IMR-90 (cell line): ENCODE measurements at regions not wholly inside any gene's neighbourhood (a gene's known extent, or its start where the extent isn't known, plus 50 kb on each side); places are given as distances from the start of the nearest gene placed in this dataset.
A peak's percentile ranks its signal among the peaks of the same experiment; 100 is the strongest.

Experiments used
- BHLHE40 ChIP-seq: fragments of 150-350 bp; IDR thresholded peaks from 2 replicates; pipeline ENCODE4 v1.6.1; 2016; ENCODE audit warnings: mild to moderate bottlenecking, low read depth, low read length
- CEBPB ChIP-seq: IDR thresholded peaks from 2 replicates; pipeline ENCODE4 v1.6.1; 2012; ENCODE audit warnings: low read depth, low read length, improper control_type of control experiment
- FOS ChIP-seq: fragments of 150-350 bp; IDR thresholded peaks from 2 replicates; pipeline ENCODE4 v1.6.1; 2016; ENCODE audit warnings: low read depth, low read length
- NFE2L2 ChIP-seq: fragments of 150-350 bp; IDR thresholded peaks from 2 replicates; pipeline ENCODE4 v1.6.1; 2016; ENCODE audit warnings: low read depth, mild to moderate bottlenecking, low read length
- POLR2A ChIP-seq: IDR thresholded peaks from 2 replicates; pipeline ENCODE4 v1.6.1; 2012; ENCODE audit warnings: mild to moderate bottlenecking, low read depth, low read length
- RAD21 ChIP-seq: IDR thresholded peaks from 2 replicates; pipeline ENCODE4 v1.6.1; 2012; ENCODE audit warnings: low read length, improper control_type of control experiment
- RCOR1 ChIP-seq: IDR thresholded peaks from 2 replicates; pipeline ENCODE4 v1.6.1; 2012; ENCODE audit warnings: mild to moderate bottlenecking, low read length, improper control_type of control experiment; ENCODE audit not compliant: insufficient replicate concordance
- RFX5 ChIP-seq: IDR thresholded peaks from 2 replicates; pipeline ENCODE4 v1.8.0; 2012; ENCODE audit warnings: low read depth, mild to moderate bottlenecking, low read length, moderate library complexity
- SMC3 ChIP-seq: fragments of 150-350 bp; IDR thresholded peaks from 2 replicates; pipeline ENCODE4 v1.6.1; 2016; ENCODE audit warnings: low read depth, mild to moderate bottlenecking, antibody characterized with exemption, low read length, moderate library complexity
- TF ChIP-seq, protein P1 (sequence below): conservative IDR thresholded peaks from 2 replicates; pipeline ENCODE4 v1.5.1; 2012; ENCODE audit warnings: mild to moderate bottlenecking, low read depth, low read length, improper control_type of control experiment
- TF ChIP-seq, protein P2 (sequence below): fragments of 150-350 bp; IDR thresholded peaks from 2 replicates; pipeline ENCODE4 v1.6.1; 2017; ENCODE audit warnings: mild to moderate bottlenecking, antibody characterized with exemption, low read length, low read depth
- TF ChIP-seq, protein P3 (sequence below): fragments of 150-350 bp; IDR thresholded peaks from 2 replicates; pipeline ENCODE4 v1.6.1; 2016; ENCODE audit warnings: low read depth, mild to moderate bottlenecking, low read length, moderate library complexity, borderline replicate concordance

DNA sequence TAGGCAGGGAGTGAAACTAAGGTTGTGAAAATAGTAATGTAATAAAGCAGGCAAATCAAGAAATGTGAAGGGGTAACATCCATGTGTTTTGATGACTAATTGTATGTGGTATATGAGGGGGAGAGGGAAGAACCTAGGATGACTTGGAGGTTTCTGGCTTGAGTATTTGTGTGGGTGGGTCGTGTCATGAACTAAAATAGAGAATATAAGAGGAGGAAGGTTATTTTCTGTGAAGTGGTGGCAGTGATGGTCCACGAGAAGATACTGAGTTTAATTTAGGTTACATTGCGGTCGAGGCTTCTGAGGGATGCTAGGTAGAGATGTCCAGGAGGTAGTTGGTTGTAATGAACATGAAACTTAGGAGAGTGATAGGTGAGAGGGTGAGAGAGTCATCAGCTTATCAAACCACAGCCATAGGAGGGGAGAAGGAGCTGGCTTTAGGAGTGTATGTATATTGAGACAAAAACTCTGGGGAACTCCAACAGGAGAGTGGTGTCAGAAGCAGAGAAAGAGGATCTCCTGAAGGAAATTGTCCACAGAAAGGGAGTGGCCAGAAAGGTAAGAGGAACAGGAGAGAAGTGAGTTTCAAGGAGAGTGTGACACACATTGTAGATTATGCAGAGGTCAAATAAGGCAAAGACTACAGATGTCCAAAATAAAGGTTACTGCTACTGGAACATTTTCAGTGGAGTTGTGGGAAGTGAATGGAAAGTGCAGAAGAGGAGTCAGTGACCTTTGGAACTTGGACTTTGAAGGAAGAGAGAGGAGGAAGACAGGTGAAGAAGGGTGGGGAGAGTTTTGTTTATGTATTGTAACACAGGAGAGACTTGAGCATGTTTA is 89.0 kb upstream of the MACF1 start:
- TF ChIP-seq, protein P1, sequence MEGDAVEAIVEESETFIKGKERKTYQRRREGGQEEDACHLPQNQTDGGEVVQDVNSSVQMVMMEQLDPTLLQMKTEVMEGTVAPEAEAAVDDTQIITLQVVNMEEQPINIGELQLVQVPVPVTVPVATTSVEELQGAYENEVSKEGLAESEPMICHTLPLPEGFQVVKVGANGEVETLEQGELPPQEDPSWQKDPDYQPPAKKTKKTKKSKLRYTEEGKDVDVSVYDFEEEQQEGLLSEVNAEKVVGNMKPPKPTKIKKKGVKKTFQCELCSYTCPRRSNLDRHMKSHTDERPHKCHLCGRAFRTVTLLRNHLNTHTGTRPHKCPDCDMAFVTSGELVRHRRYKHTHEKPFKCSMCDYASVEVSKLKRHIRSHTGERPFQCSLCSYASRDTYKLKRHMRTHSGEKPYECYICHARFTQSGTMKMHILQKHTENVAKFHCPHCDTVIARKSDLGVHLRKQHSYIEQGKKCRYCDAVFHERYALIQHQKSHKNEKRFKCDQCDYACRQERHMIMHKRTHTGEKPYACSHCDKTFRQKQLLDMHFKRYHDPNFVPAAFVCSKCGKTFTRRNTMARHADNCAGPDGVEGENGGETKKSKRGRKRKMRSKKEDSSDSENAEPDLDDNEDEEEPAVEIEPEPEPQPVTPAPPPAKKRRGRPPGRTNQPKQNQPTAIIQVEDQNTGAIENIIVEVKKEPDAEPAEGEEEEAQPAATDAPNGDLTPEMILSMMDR: no peak
- TF ChIP-seq POLR2A: peak; percentile 22; the same call in 1 of the 2 replicates
- TF ChIP-seq, protein P2, sequence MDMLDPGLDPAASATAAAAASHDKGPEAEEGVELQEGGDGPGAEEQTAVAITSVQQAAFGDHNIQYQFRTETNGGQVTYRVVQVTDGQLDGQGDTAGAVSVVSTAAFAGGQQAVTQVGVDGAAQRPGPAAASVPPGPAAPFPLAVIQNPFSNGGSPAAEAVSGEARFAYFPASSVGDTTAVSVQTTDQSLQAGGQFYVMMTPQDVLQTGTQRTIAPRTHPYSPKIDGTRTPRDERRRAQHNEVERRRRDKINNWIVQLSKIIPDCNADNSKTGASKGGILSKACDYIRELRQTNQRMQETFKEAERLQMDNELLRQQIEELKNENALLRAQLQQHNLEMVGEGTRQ: no peak
- peak; percentile 71 for TF ChIP-seq NFE2L2
- TF ChIP-seq RCOR1: no peak
- TF ChIP-seq FOS: peak; percentile 58
- TF ChIP-seq RFX5: no peak
- TF ChIP-seq RAD21: no peak
- TF ChIP-seq, protein P3, sequence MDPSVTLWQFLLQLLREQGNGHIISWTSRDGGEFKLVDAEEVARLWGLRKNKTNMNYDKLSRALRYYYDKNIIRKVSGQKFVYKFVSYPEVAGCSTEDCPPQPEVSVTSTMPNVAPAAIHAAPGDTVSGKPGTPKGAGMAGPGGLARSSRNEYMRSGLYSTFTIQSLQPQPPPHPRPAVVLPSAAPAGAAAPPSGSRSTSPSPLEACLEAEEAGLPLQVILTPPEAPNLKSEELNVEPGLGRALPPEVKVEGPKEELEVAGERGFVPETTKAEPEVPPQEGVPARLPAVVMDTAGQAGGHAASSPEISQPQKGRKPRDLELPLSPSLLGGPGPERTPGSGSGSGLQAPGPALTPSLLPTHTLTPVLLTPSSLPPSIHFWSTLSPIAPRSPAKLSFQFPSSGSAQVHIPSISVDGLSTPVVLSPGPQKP: no peak
- TF ChIP-seq CEBPB: 0 out of 2 replicates have a peak, but pooled peaks have one; percentile 2
- no peak for TF ChIP-seq BHLHE40
- no peak for TF ChIP-seq SMC3
